ENCODE measurements at regions not wholly inside any gene's neighbourhood (a gene's known extent, or its start where the extent isn't known, plus 50 kb on each side); places are given as distances from the start of the nearest gene placed in this dataset.

DNA sequence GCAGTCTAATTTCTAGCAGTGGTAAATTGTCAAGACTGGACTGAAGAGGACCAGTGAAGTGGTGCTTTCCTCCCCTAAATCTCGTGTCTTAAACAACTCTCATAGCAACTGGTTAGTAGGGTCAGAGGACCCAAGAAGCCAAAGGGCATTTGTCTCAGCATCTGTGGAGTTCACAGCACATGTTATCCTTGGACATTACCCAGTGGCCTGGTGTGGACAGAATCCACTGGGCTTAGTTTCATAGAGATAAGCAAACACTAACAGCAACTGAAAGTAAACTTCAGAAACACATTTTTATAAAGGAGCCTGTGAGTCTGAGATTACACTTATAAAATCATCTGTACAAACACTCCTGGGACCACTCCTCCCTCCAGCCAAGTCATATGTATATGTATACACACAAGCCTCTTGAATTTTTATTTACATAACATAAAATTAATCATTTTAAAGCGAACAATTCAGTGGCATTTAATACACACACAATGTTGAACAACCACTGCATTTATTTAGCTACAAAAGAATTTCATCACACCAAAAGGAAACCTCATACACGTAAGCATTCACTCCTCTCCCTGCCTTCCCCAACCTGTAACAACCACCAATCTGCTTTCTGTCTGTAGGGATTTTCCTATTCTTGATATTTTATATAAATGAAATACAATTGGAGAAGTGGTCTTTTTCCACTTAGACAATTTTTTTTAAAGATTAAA lies 457.8 kb downstream of the RASEF start:
- TF ChIP-seq, protein P1, sequence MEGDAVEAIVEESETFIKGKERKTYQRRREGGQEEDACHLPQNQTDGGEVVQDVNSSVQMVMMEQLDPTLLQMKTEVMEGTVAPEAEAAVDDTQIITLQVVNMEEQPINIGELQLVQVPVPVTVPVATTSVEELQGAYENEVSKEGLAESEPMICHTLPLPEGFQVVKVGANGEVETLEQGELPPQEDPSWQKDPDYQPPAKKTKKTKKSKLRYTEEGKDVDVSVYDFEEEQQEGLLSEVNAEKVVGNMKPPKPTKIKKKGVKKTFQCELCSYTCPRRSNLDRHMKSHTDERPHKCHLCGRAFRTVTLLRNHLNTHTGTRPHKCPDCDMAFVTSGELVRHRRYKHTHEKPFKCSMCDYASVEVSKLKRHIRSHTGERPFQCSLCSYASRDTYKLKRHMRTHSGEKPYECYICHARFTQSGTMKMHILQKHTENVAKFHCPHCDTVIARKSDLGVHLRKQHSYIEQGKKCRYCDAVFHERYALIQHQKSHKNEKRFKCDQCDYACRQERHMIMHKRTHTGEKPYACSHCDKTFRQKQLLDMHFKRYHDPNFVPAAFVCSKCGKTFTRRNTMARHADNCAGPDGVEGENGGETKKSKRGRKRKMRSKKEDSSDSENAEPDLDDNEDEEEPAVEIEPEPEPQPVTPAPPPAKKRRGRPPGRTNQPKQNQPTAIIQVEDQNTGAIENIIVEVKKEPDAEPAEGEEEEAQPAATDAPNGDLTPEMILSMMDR (IDR thresholded peaks at IDR 0.05) = no peak
- no peak for TF ChIP-seq POLR2AphosphoS5 (IDR thresholded peaks at IDR 0.05)

Data from breast epithelium (tissue), 3 donors.